Trophoblast cell (in vitro differentiated cells and primary cell): ENCODE measurements at regions not wholly inside any gene's neighbourhood (a gene's known extent, or its start where the extent isn't known, plus 50 kb on each side); places are given as distances from the start of the nearest gene placed in this dataset.

Source experiments
- DNase-seq, 2 donors: peaks; one replicate each; pipeline ENCODE4 v3.0.0-alpha.2; 2016
- H2AFZ ChIP-seq: 2 replicates; pipeline ENCODE4 v1.6.1; 2013; ENCODE audit warnings: low read length, moderate library complexity, mild to moderate bottlenecking; ENCODE audit not compliant: insufficient read depth, poor library complexity
- H2AK5ac ChIP-seq: 2 replicates; pipeline ENCODE4 v1.6.1; 2013; ENCODE audit warnings: mild to moderate bottlenecking, low read length
- H2BK120ac ChIP-seq: 2 replicates; pipeline ENCODE4 v1.6.1; 2013; ENCODE audit warnings: low read length, mild to moderate bottlenecking, moderate library complexity; ENCODE audit not compliant: insufficient read depth, poor library complexity
- H2BK12ac ChIP-seq: 2 replicates; pipeline ENCODE4 v1.6.1; 2013; ENCODE audit warnings: mild to moderate bottlenecking, low read length, moderate library complexity
- H2BK5ac ChIP-seq: 2 replicates; pipeline ENCODE4 v1.6.1; 2013; ENCODE audit warnings: low read length, low read depth, moderate library complexity, mild to moderate bottlenecking; ENCODE audit not compliant: poor library complexity
- H3K14ac ChIP-seq: 2 replicates; pipeline ENCODE4 v1.6.1; 2013; ENCODE audit warnings: mild to moderate bottlenecking, low read length
- H3K18ac ChIP-seq: 2 replicates; pipeline ENCODE4 v1.6.1; 2013; ENCODE audit warnings: mild to moderate bottlenecking, low read length
- H3K23ac ChIP-seq: 2 replicates; pipeline ENCODE4 v1.6.1; 2013; ENCODE audit warnings: low read length
- H3K27ac ChIP-seq: 2 replicates; pipeline ENCODE4 v1.5.1; 2013; ENCODE audit warnings: low read depth, mild to moderate bottlenecking, inconsistent platforms, low read length, moderate library complexity
- H3K27me3 ChIP-seq: 2 replicates; pipeline ENCODE4 v1.6.1; 2013; ENCODE audit warnings: inconsistent platforms, mild to moderate bottlenecking, low read length, moderate library complexity; ENCODE audit not compliant: insufficient read depth
- H3K36me3 ChIP-seq, 2 experiments: 1 replicate in 1 of 2; 2 replicates in 1 of 2; pipeline ENCODE4 v1.6.1; 2013; ENCODE audit warnings: low read length in 2 of 2, mild to moderate bottlenecking in 2 of 2, moderate library complexity in 1 of 2; ENCODE audit not compliant: insufficient read depth in 2 of 2, control insufficient read depth in 1 of 2
- H3K4ac ChIP-seq: 2 replicates; pipeline ENCODE4 v1.6.1; 2013; ENCODE audit warnings: low read depth, mild to moderate bottlenecking, low read length, moderate library complexity
- H3K4me1 ChIP-seq, 2 experiments: 1 replicate in 1 of 2; 2 replicates in 1 of 2; pipeline ENCODE4 v1.6.1; 2013; ENCODE audit warnings: low read length in 2 of 2, mild to moderate bottlenecking in 2 of 2, moderate library complexity in 1 of 2; ENCODE audit not compliant: insufficient read depth in 2 of 2, control insufficient read depth in 1 of 2
- H3K4me2 ChIP-seq: 2 replicates; pipeline ENCODE4 v1.6.1; 2013; ENCODE audit warnings: inconsistent platforms, mild to moderate bottlenecking, low read length, moderate library complexity
- H3K4me3 ChIP-seq: 2 replicates; pipeline ENCODE4 v1.5.1; 2013; ENCODE audit warnings: mild to moderate bottlenecking, low read depth, low read length, inconsistent platforms
- H3K79me1 ChIP-seq: one replicate; pipeline ENCODE4 v1.6.1; 2013; ENCODE audit warnings: low read length
- H3K79me2 ChIP-seq: 2 replicates; pipeline ENCODE4 v1.6.1; 2013; ENCODE audit warnings: low read length, mild to moderate bottlenecking; ENCODE audit not compliant: control insufficient read depth, insufficient read depth, poor library complexity
- H3K9ac ChIP-seq: 2 replicates; pipeline ENCODE4 v1.6.1; 2013; ENCODE audit warnings: mild to moderate bottlenecking, low read length
- H3K9me3 ChIP-seq: 2 replicates; pipeline ENCODE4 v1.6.1; 2013; ENCODE audit warnings: low read depth, mild to moderate bottlenecking, control low read depth, inconsistent platforms, low read length; ENCODE audit not compliant: insufficient read depth
- H4K12ac ChIP-seq: 2 replicates; pipeline ENCODE4 v1.6.1; 2013; ENCODE audit warnings: low read depth, mild to moderate bottlenecking, low read length, moderate library complexity
- H4K8ac ChIP-seq: 2 replicates; pipeline ENCODE4 v1.6.1; 2013; ENCODE audit warnings: low read depth, mild to moderate bottlenecking, low read length, moderate library complexity
- H4K91ac ChIP-seq: one replicate; pipeline ENCODE4 v1.6.1; 2013; ENCODE audit warnings: low read depth, mild to moderate bottlenecking, low read length, moderate library complexity
- WGBS: extraction: QIAGEN DNeasy Blood & Tissue Kit; methylation state at CpG from one replicate; pipeline ENCODE4 v1.1.7; 2013; ENCODE audit warnings: missing lambda C conversion rate; ENCODE audit not compliant: insufficient read length, insufficient coverage; ENCODE audit errors: extremely low coverage; 5-methylcytosine and 5-hydroxymethylcytosine counted together

- H3K4me3 ChIP-seq = no peak overlapping the region
- H2AK5ac ChIP-seq = no peak overlapping the region
- no peaks in the 10 kb centered on the region for H3K27me3 ChIP-seq
- no peak overlapping the region for H3K14ac ChIP-seq
- H2BK12ac ChIP-seq = no peak overlapping the region
- no peak overlapping the region for H2BK5ac ChIP-seq
- H3K79me1 ChIP-seq = no peaks in the 10 kb centered on the region
- no peak overlapping the region for H4K12ac ChIP-seq
- no peak overlapping the region for H2AFZ ChIP-seq
- H3K9me3 ChIP-seq = no peaks in the 10 kb centered on the region
- H3K27ac ChIP-seq = no peak overlapping the region
- no peak overlapping the region for H3K9ac ChIP-seq
- H2BK120ac ChIP-seq = no peak overlapping the region
- H4K8ac ChIP-seq = no peak overlapping the region
- no peak overlapping the region for H3K4ac ChIP-seq
- no peaks in the 10 kb centered on the region for H3K36me3 ChIP-seq
- H3K4me2 ChIP-seq = no peak overlapping the region
- no peak overlapping the region for H4K91ac ChIP-seq
- H3K18ac ChIP-seq = no peak overlapping the region
- H3K23ac ChIP-seq = no peak overlapping the region
- no peaks in the 10 kb centered on the region for H3K79me2 ChIP-seq
- DNase-seq = no peak
- no peaks in the 10 kb centered on the region for H3K4me1 ChIP-seq
- WGBS = no CpG with 5 or more reads among the region's 3 CpGs
Measured at GRCh38 chr16:75924397-75924796, 198.1 kb upstream of the CPHXL start.

GRCh38 chr16:75927810-75928209 is 201.5 kb upstream of the CPHXL start:
- H3K4ac ChIP-seq = no peak overlapping the region
- H3K4me2 ChIP-seq = no peak overlapping the region
- H3K27me3 ChIP-seq = no peaks in the 10 kb centered on the region
- H2AK5ac ChIP-seq = no peak overlapping the region
- H3K79me1 ChIP-seq = no peaks in the 10 kb centered on the region
- H3K36me3 ChIP-seq = no peaks in the 10 kb centered on the region
- no peaks in the 10 kb centered on the region for H3K79me2 ChIP-seq
- H2BK5ac ChIP-seq = no peak overlapping the region
- H4K12ac ChIP-seq = no peak overlapping the region
- H3K23ac ChIP-seq = no peak overlapping the region
- H3K9ac ChIP-seq = no peak overlapping the region
- no peak overlapping the region for H3K18ac ChIP-seq
- no peaks in the 10 kb centered on the region for H3K9me3 ChIP-seq
- H3K27ac ChIP-seq = no peak overlapping the region
- H2AFZ ChIP-seq = no peak overlapping the region
- no peak overlapping the region for H4K91ac ChIP-seq
- no peak overlapping the region for H2BK120ac ChIP-seq
- WGBS = no CpG with 5 or more reads among the region's 4 CpGs
- no peak overlapping the region for H4K8ac ChIP-seq
- no peak overlapping the region for H2BK12ac ChIP-seq
- no peak overlapping the region for H3K4me3 ChIP-seq
- no peak overlapping the region for H3K14ac ChIP-seq
- DNase-seq = no peak
- no peaks in the 10 kb centered on the region for H3K4me1 ChIP-seq

- H2BK5ac ChIP-seq = no peak overlapping the region
- no peak overlapping the region for H2AK5ac ChIP-seq
- no peaks in the 10 kb centered on the region for H3K79me1 ChIP-seq
- H4K12ac ChIP-seq = no peak overlapping the region
- no peaks in the 10 kb centered on the region for H3K27me3 ChIP-seq
- no CpG with 5 or more reads among the region's 1 CpG for WGBS
- H3K4me2 ChIP-seq = no peak overlapping the region
- no peak overlapping the region for H4K91ac ChIP-seq
- H3K9me3 ChIP-seq = no peaks in the 10 kb centered on the region
- H3K14ac ChIP-seq = no peak overlapping the region
- no peak overlapping the region for H2BK120ac ChIP-seq
- H3K36me3 ChIP-seq = no peaks in the 10 kb centered on the region
- no peak overlapping the region for H2BK12ac ChIP-seq
- H3K27ac ChIP-seq = no peak overlapping the region
- no peak overlapping the region for H3K4ac ChIP-seq
- no peak overlapping the region for H3K4me3 ChIP-seq
- no peaks in the 10 kb centered on the region for H3K79me2 ChIP-seq
- no peak overlapping the region for H3K18ac ChIP-seq
- H4K8ac ChIP-seq = no peak overlapping the region
- no peak overlapping the region for H3K23ac ChIP-seq
- no peak overlapping the region for H2AFZ ChIP-seq
- no peaks in the 10 kb centered on the region for H3K4me1 ChIP-seq
- H3K9ac ChIP-seq = no peak overlapping the region
- no peak for DNase-seq
Measured at GRCh38 chr16:75928295-75928694, 202.0 kb upstream of the CPHXL start.

- Histone ChIP-seq H2BK120ac (no peak overlapping the region), H3K18ac (no peak overlapping the region), H3K27me3 (no peaks in the 10 kb centered on the region), H3K79me2 (no peaks in the 10 kb centered on the region), H3K36me3 (no peaks in the 10 kb centered on the region), H2BK5ac (no peak overlapping the region), H3K9me3 (no peaks in the 10 kb centered on the region), H3K9ac (no peak overlapping the region), H2BK12ac (no peak overlapping the region), H3K4me2 (no peak overlapping the region), H3K14ac (no peak overlapping the region), H3K23ac (no peak overlapping the region), H4K8ac (no peak overlapping the region), H3K4me3 (no peak overlapping the region), H2AK5ac (no peak overlapping the region), H3K79me1 (no peaks in the 10 kb centered on the region), H2AFZ (no peak overlapping the region), H3K4me1 (no peaks in the 10 kb centered on the region), H4K12ac (no peak overlapping the region), H3K4ac (no peak overlapping the region), H4K91ac (no peak overlapping the region), H3K27ac (no peak overlapping the region)
- no CpG with 5 or more reads among the region's 1 CpG for WGBS
- DNase-seq = no peak
Measured at GRCh38 chr16:75929046-75929445, 202.8 kb upstream of the CPHXL start.
